Adipocyte (in vitro differentiated cells): ENCODE measurements at regions not wholly inside any gene's neighbourhood (a gene's known extent, or its start where the extent isn't known, plus 50 kb on each side); places are given as distances from the start of the nearest gene placed in this dataset.

Source experiments
- DNase-seq: peaks from one replicate; pipeline ENCODE4 v3.0.0-alpha.2; 2015; ENCODE audit warnings: low read depth
- H3K27me3 ChIP-seq: replicated peaks from 2 replicates; pipeline ENCODE4 v1.7.0; 2013; ENCODE audit warnings: mild to moderate bottlenecking, low read length, moderate library complexity; ENCODE audit not compliant: control insufficient read depth, insufficient read depth
- H3K36me3 ChIP-seq: 2 replicates; pipeline ENCODE4 v1.7.0; 2013; ENCODE audit warnings: low read length, mild to moderate bottlenecking, moderate library complexity; ENCODE audit not compliant: control insufficient read depth, insufficient read depth, severe bottlenecking
- H3K4me1 ChIP-seq: 2 replicates; pipeline ENCODE4 v1.7.0; 2013; ENCODE audit warnings: mild to moderate bottlenecking, low read length, moderate library complexity; ENCODE audit not compliant: control insufficient read depth, insufficient read depth
- H3K4me3 ChIP-seq: 2 replicates; pipeline ENCODE4 v1.7.0; 2013; ENCODE audit warnings: mild to moderate bottlenecking, low read length, moderate library complexity
- H3K9ac ChIP-seq: 2 replicates; pipeline ENCODE4 v1.7.0; 2013; ENCODE audit warnings: mild to moderate bottlenecking, low read length, moderate library complexity
- H3K9me3 ChIP-seq: 2 replicates; pipeline ENCODE4 v1.7.0; 2013; ENCODE audit warnings: mild to moderate bottlenecking, low read length, moderate library complexity; ENCODE audit not compliant: control insufficient read depth

GRCh38 chr6:159331451-159331850 lies 162.3 kb downstream of the FNDC1 start:
- H3K9me3 ChIP-seq, result peaks cover 32% of the 10 kb centered on the region
- peaks cover 8% of the 10 kb centered on the region for H3K27me3 ChIP-seq
- no peak overlapping the region for H3K9ac ChIP-seq
- no peak overlapping the region for H3K4me3 ChIP-seq
- H3K36me3 ChIP-seq, result no peaks in the 10 kb centered on the region
- DNase-seq, result no peak
- no peaks in the 10 kb centered on the region for H3K4me1 ChIP-seq

- Histone ChIP-seq H3K9me3 (peaks cover 12% of the 10 kb centered on the region), H3K27me3 (peaks cover 8% of the 10 kb centered on the region), H3K36me3 (no peaks in the 10 kb centered on the region), H3K4me3 (no peak overlapping the region), H3K4me1 (no peaks in the 10 kb centered on the region), H3K9ac (no peak overlapping the region)
- no peak for DNase-seq
Observed at GRCh38 chr6:159329081-159329480, 159.9 kb downstream of the FNDC1 start.

- H3K4me1 ChIP-seq, result no peaks in the 10 kb centered on the region
- peaks cover 2% of the 10 kb centered on the region for H3K9me3 ChIP-seq
- no peak overlapping the region for H3K4me3 ChIP-seq
- no peak for DNase-seq
- H3K36me3 ChIP-seq, result no peaks in the 10 kb centered on the region
- H3K9ac ChIP-seq, result no peak overlapping the region
- H3K27me3 ChIP-seq, result peaks cover 8% of the 10 kb centered on the region
Observed at GRCh38 chr6:159328052-159328451, 158.9 kb downstream of the FNDC1 start.

- no peak overlapping the region for H3K4me3 ChIP-seq
- H3K4me1 ChIP-seq, result no peaks in the 10 kb centered on the region
- H3K27me3 ChIP-seq, result peaks cover 14% of the 10 kb centered on the region
Observed at GRCh38 chr6:159325476-159325875, 156.3 kb downstream of the FNDC1 start.

GRCh38 chr6:159324596-159324995 lies 155.4 kb downstream of the FNDC1 start:
- DNase-seq, result no peak
- Histone ChIP-seq H3K27me3 (peaks cover 14% of the 10 kb centered on the region), H3K9ac (no peak overlapping the region), H3K36me3 (no peaks in the 10 kb centered on the region), H3K4me3 (no peak overlapping the region), H3K9me3 (no peaks in the 10 kb centered on the region), H3K4me1 (no peaks in the 10 kb centered on the region)

More at GRCh38 chr6:159325476-159325875, 156.3 kb downstream of the FNDC1 start:
- no peak for DNase-seq
- Histone ChIP-seq H3K9ac (no peak overlapping the region), H3K9me3 (no peaks in the 10 kb centered on the region), H3K36me3 (no peaks in the 10 kb centered on the region)
